Peyer's patch (tissue), 4 donors: ENCODE measurements at regions not wholly inside any gene's neighbourhood (a gene's known extent, or its start where the extent isn't known, plus 50 kb on each side); places are given as distances from the start of the nearest gene placed in this dataset.

Source experiments
- POLR2A ChIP-seq, 2 donors: fragments of 450-650 bp; IDR thresholded peaks; one replicate each; pipeline ENCODE4 v1.5.1; 2017; ENCODE audit warnings: antibody characterized with exemption in 2 of 2, mild to moderate bottlenecking in 2 of 2, moderate library complexity in 2 of 2
- TF ChIP-seq, protein P1 (sequence below), 6 experiments: fragments of 450-650 bp in 4 of 6; fragments of 200-600 bp in 2 of 6; sonication (generic) in 1 of 6; IDR thresholded peaks; one replicate each; pipeline ENCODE4 v1.5.1; 2017 to 2019; ENCODE audit warnings: antibody characterized with exemption in 6 of 6, mild to moderate bottlenecking in 3 of 6, moderate library complexity in 1 of 6

DNA sequence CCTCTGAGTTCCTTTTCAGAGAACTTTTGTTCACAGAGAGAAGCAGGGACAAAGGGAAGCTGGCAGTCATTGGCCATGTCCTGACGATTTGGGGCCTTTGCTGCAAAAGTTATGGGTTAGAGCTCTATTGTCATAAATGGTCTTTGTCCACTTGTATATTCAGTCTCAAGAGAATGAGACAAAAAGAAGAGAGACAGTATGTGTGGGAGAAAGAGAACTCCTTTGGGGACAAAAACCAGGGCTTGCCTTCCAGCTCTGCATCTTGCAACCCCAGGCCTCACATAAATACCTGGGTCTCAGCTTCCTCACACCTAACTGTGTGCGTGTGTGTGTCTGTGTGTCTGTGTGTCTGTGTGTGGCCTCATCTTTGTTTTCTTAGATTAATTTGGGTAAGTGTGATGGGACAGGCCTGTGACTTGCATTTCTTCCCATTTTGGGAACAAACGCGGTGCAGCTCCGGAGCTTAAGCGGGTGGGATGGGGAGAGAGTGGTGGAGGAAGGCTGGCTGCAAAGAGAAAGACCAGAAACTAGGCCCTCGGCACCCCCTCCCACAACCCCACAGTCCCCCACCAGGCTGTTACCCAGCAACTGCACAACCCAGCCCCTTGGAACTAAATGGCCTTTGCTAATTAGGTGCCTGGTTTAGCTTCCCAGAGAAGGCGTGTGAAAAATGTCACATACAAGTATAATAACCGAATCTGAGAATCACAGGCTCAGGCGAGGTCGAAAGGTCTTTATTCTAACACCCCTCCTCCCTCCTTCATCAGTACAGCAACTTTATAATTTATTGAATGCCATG lies 376.9 kb downstream of the CDK5RAP2 start:
- TF ChIP-seq, protein P1, sequence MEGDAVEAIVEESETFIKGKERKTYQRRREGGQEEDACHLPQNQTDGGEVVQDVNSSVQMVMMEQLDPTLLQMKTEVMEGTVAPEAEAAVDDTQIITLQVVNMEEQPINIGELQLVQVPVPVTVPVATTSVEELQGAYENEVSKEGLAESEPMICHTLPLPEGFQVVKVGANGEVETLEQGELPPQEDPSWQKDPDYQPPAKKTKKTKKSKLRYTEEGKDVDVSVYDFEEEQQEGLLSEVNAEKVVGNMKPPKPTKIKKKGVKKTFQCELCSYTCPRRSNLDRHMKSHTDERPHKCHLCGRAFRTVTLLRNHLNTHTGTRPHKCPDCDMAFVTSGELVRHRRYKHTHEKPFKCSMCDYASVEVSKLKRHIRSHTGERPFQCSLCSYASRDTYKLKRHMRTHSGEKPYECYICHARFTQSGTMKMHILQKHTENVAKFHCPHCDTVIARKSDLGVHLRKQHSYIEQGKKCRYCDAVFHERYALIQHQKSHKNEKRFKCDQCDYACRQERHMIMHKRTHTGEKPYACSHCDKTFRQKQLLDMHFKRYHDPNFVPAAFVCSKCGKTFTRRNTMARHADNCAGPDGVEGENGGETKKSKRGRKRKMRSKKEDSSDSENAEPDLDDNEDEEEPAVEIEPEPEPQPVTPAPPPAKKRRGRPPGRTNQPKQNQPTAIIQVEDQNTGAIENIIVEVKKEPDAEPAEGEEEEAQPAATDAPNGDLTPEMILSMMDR (IDR thresholded peaks at IDR 0.05), result no peak
- no peak for TF ChIP-seq POLR2A (IDR thresholded peaks at IDR 0.05)
